Osteocyte (in vitro differentiated cells): ENCODE measurements at regions not wholly inside any gene's neighbourhood (a gene's known extent, or its start where the extent isn't known, plus 50 kb on each side); places are given as distances from the start of the nearest gene placed in this dataset.

Experiments
- DNase-seq: peaks from one replicate; pipeline ENCODE4 v3.0.0; 2021; ENCODE audit warnings: mixed read lengths; ENCODE audit not compliant: unreplicated experiment; ENCODE audit errors: extremely low spot score
- H3K27ac Mint-ChIP-seq: one replicate; pipeline ENCODE4 v1.8.0; 2021; ENCODE audit warnings: mild to moderate bottlenecking, mixed read lengths; ENCODE audit not compliant: unreplicated experiment
- H3K27me3 Mint-ChIP-seq: one replicate; pipeline ENCODE4 v1.8.0; 2021; ENCODE audit warnings: mixed read lengths; ENCODE audit not compliant: unreplicated experiment
- H3K36me3 Mint-ChIP-seq: one replicate; pipeline ENCODE4 v1.8.0; 2021; ENCODE audit warnings: mixed read lengths; ENCODE audit not compliant: unreplicated experiment
- H3K4me1 Mint-ChIP-seq: one replicate; pipeline ENCODE4 v1.8.0; 2021; ENCODE audit warnings: mixed read lengths; ENCODE audit not compliant: unreplicated experiment
- H3K4me3 Mint-ChIP-seq: one replicate; pipeline ENCODE4 v1.8.0; 2021; ENCODE audit warnings: mild to moderate bottlenecking, moderate library complexity, mixed read lengths; ENCODE audit not compliant: unreplicated experiment
- H3K9me3 Mint-ChIP-seq: one replicate; pipeline ENCODE4 v1.8.0; 2021; ENCODE audit warnings: mixed read lengths; ENCODE audit not compliant: unreplicated experiment
- CTCF ChIP-seq: fragments of 200-600 bp; sonication (generic); IDR thresholded peaks from 2 replicates; pipeline ENCODE4 v1.5.0; 2021; ENCODE audit warnings: antibody characterized with exemption, mild to moderate bottlenecking, moderate library complexity

GRCh38 chr21:35827004-35827403 is 233.3 kb downstream of the SETD4 start:
- H3K27me3 Mint-ChIP-seq: peaks cover 20% of the 10 kb centered on the region
- no peak overlapping the region for H3K27ac Mint-ChIP-seq
- TF ChIP-seq CTCF: no peak
- no peaks in the 10 kb centered on the region for H3K9me3 Mint-ChIP-seq
- H3K36me3 Mint-ChIP-seq: no peaks in the 10 kb centered on the region
- DNase-seq: no peak
- H3K4me1 Mint-ChIP-seq: no peaks in the 10 kb centered on the region
- no peak overlapping the region for H3K4me3 Mint-ChIP-seq

- DNase-seq: no peak
- no peak for TF ChIP-seq CTCF
- Mint-ChIP-seq H3K4me1 (no peaks in the 10 kb centered on the region), H3K9me3 (no peaks in the 10 kb centered on the region), H3K4me3 (no peak overlapping the region), H3K27ac (no peak overlapping the region), H3K27me3 (peaks cover 17% of the 10 kb centered on the region), H3K36me3 (no peaks in the 10 kb centered on the region)
Observed at GRCh38 chr21:35825370-35826353, 234.7 kb downstream of the SETD4 start.

- H3K9me3 Mint-ChIP-seq: no peaks in the 10 kb centered on the region
- no peak for TF ChIP-seq CTCF
- H3K27ac Mint-ChIP-seq: no peak overlapping the region
- no peak for DNase-seq
- no peak overlapping the region for H3K4me3 Mint-ChIP-seq
- peaks cover 12% of the 10 kb centered on the region for H3K27me3 Mint-ChIP-seq
- H3K36me3 Mint-ChIP-seq: no peaks in the 10 kb centered on the region
- no peaks in the 10 kb centered on the region for H3K4me1 Mint-ChIP-seq
Observed at GRCh38 chr21:35824136-35824535, 236.2 kb downstream of the SETD4 start.

GRCh38 chr21:35819134-35819533 is 241.2 kb downstream of the SETD4 start:
- Mint-ChIP-seq H3K36me3 (no peaks in the 10 kb centered on the region), H3K27me3 (peaks cover 3% of the 10 kb centered on the region), H3K4me1 (no peaks in the 10 kb centered on the region), H3K27ac (no peak overlapping the region), H3K4me3 (no peak overlapping the region), H3K9me3 (no peaks in the 10 kb centered on the region)
- no peak for DNase-seq
- no peak for TF ChIP-seq CTCF

- Mint-ChIP-seq H3K36me3 (no peaks in the 10 kb centered on the region), H3K9me3 (no peaks in the 10 kb centered on the region), H3K4me1 (no peaks in the 10 kb centered on the region), H3K27ac (no peak overlapping the region), H3K4me3 (no peak overlapping the region), H3K27me3 (peaks cover 3% of the 10 kb centered on the region)
- no peak for TF ChIP-seq CTCF
- no peak for DNase-seq
Observed at GRCh38 chr21:35818597-35818996, 241.7 kb downstream of the SETD4 start.
